B cell (primary cell): ENCODE measurements at regions not wholly inside any gene's neighbourhood (a gene's known extent, or its start where the extent isn't known, plus 50 kb on each side); places are given as distances from the start of the nearest gene placed in this dataset.

Experiments used
- ATAC-seq: fragments of 200-7000 bp; cut with Tn5 transposase; one replicate; pipeline ENCODE4 v1.10.0; 2021; ENCODE audit warnings: low read depth, mild to moderate bottlenecking, moderate number of reproducible peaks, moderate library complexity
- CTCF ChIA-PET: fragments of 350-600 bp; sonication (Branson Sonifier 250); formaldehyde crosslinking; loops from one replicate; lab custom pipeline; 2021; ENCODE audit warnings: antibody characterized with exemption, inconsistent platforms; lab: Charles Lee
- POLR2A ChIA-PET: fragments of 350-600 bp; sonication (Branson Sonifier 250); formaldehyde crosslinking; loops from one replicate; lab custom pipeline; 2021; ENCODE audit warnings: antibody characterized with exemption; lab: Charles Lee
- DNase-seq: peaks from one replicate; pipeline ENCODE4 v3.0.0; 2013
- H2AFZ ChIP-seq: 2 replicates; pipeline ENCODE4 v1.6.1; 2012; ENCODE audit warnings: mild to moderate bottlenecking, low read depth, low read length; ENCODE audit not compliant: insufficient read depth, poor library complexity, severe bottlenecking
- H3K27ac ChIP-seq, 2 donors: 1 replicate in 1 of 2; 2 replicates in 1 of 2; pipeline ENCODE4 v1.5.1; 2012 to 2013; ENCODE audit warnings: low read length in 2 of 2, mild to moderate bottlenecking in 2 of 2, moderate library complexity in 1 of 2
- H3K27me3 ChIP-seq, 4 experiments: fragments of 200-600 bp in 1 of 4; sonication (generic) in 1 of 4; replicated peaks in 1 of 4; 1 replicate in 2 of 4; 2 replicates in 2 of 4; pipeline versions ENCODE4 v1.6.1 to v1.7.0; 2013 to 2016; ENCODE audit warnings: low read length in 3 of 4, mild to moderate bottlenecking in 2 of 4, mixed read lengths in 1 of 4, moderate library complexity in 1 of 4; ENCODE audit not compliant: insufficient read depth in 4 of 4, control insufficient read depth in 3 of 4; ENCODE audit errors: control extremely low read depth in 1 of 4
- H3K36me3 ChIP-seq, 2 experiments: replicated peaks in 1 of 2; 1 replicate in 1 of 2; 2 replicates in 1 of 2; pipeline versions ENCODE4 v1.6.1 to v1.7.1; 2013; ENCODE audit warnings: low read length in 1 of 2; ENCODE audit not compliant: insufficient read depth in 2 of 2, control insufficient read depth in 1 of 2; ENCODE audit errors: control extremely low read depth in 1 of 2, extremely low read depth in 1 of 2
- H3K4me1 ChIP-seq, 2 donors: fragments of 200-600 bp in 1 of 2; sonication (generic) in 1 of 2; 1 replicate in 1 of 2; 2 replicates in 1 of 2; pipeline versions ENCODE4 v1.5.1 to v1.6.1; 2013 to 2017; ENCODE audit warnings: low read length in 2 of 2; ENCODE audit not compliant: control insufficient read depth in 2 of 2, insufficient read depth in 2 of 2
- H3K4me2 ChIP-seq: replicated peaks from 2 replicates; pipeline ENCODE3; 2012; ENCODE audit warnings: mild to moderate bottlenecking, low read depth, low read length; ENCODE audit not compliant: poor library complexity, severe bottlenecking
- H3K4me3 ChIP-seq, 5 experiments: fragments of 200-600 bp in 1 of 5; sonication (generic) in 1 of 5; 1 replicate in 3 of 5; 2 replicates in 2 of 5; pipeline versions ENCODE4 v1.5.1 to v1.7.0; 2011 to 2016; ENCODE audit warnings: low read length in 4 of 5, mild to moderate bottlenecking in 4 of 5, low read depth in 2 of 5, control low read depth in 1 of 5, moderate library complexity in 1 of 5; ENCODE audit not compliant: insufficient read depth in 1 of 5; ENCODE audit errors: control extremely low read depth in 1 of 5, extremely low read depth in 1 of 5
- H3K79me2 ChIP-seq: fragments of 200-600 bp; sonication (generic); one replicate; pipeline ENCODE4 v1.6.0; 2016; ENCODE audit warnings: low read length; ENCODE audit not compliant: control insufficient read depth, insufficient read depth
- H3K9ac ChIP-seq: fragments of 200-600 bp; sonication (generic); 2 replicates; pipeline ENCODE4 v1.6.1; 2017; ENCODE audit warnings: mild to moderate bottlenecking, low read length, moderate library complexity
- H3K9me3 ChIP-seq, 3 donors: one replicate each; pipeline versions ENCODE4 v1.6.1 to v1.7.1; 2013; ENCODE audit warnings: low read length in 2 of 3; ENCODE audit not compliant: control insufficient read depth in 2 of 3, insufficient read depth in 1 of 3; ENCODE audit errors: control extremely low read depth in 1 of 3
- H4K20me1 ChIP-seq: 2 replicates; pipeline ENCODE4 v1.6.0; 2012; ENCODE audit warnings: mild to moderate bottlenecking, low read length; ENCODE audit not compliant: insufficient read depth, control insufficient read depth, poor library complexity, severe bottlenecking
- H3K27ac Mint-ChIP-seq: one replicate; pipeline ENCODE4 v1.8.0; 2021; ENCODE audit warnings: mixed read lengths
- H3K27me3 Mint-ChIP-seq: one replicate; pipeline ENCODE4 v1.8.0; 2021; ENCODE audit warnings: mixed read lengths
- H3K4me1 Mint-ChIP-seq: one replicate; pipeline ENCODE4 v1.8.0; 2021; ENCODE audit warnings: mixed read lengths
- H3K4me3 Mint-ChIP-seq: one replicate; pipeline ENCODE4 v1.8.0; 2021; ENCODE audit warnings: mixed read lengths
- H3K9me3 Mint-ChIP-seq: one replicate; pipeline ENCODE4 v1.8.0; 2022; ENCODE audit warnings: mixed read lengths; ENCODE audit not compliant: insufficient read depth
- EZH2 ChIP-seq: IDR thresholded peaks from 2 replicates; pipeline ENCODE4 v1.6.1; 2012; ENCODE audit warnings: borderline replicate concordance, low read depth, mild to moderate bottlenecking, moderate library complexity, low read length; ENCODE audit not compliant: insufficient read depth, poor library complexity, severe bottlenecking
- WGBS: methylation state at CpG from one replicate; pipeline ENCODE4 v1.1.5; 2013; ENCODE audit warnings: missing lambda C conversion rate; ENCODE audit not compliant: insufficient coverage; 5-methylcytosine and 5-hydroxymethylcytosine counted together
- intact Hi-C: fragments of 100-400 bp; cut with micrococcal nuclease; formaldehyde crosslinking; loops from one replicate; pipeline ENCODE4 v1.10.0; 2022
- TF ChIP-seq, protein P1 (sequence below): fragments of 200-600 bp; IDR thresholded peaks from one replicate; pipeline ENCODE4 v1.8.0; 2022; ENCODE audit warnings: antibody characterized with exemption, mild to moderate bottlenecking

DNA sequence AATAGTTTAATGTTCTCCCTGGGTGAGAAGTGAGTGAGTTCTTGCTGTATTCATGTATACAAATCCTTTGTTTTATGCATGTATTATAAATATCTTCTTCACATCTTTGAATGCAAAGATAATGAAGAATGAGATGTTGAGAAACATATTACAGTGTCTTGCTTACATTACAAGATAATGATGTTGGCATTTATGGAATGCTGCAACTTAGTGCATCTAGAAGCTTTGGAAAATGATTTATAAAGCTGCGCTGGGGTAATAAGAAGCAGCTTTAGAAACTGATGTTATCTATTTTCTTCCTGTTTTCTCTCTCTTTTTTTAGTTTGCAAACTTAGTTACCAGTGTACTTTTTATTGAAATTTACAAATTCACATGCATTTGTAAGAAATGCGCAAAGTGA is 673.4 kb downstream of the KCTD16 start:
- Mint-ChIP-seq H3K4me1 (no peaks in the 10 kb centered on the region), H3K27me3 (no peaks in the 10 kb centered on the region), H3K4me3 (no peak overlapping the region), H3K9me3 (peaks cover 3% of the 10 kb centered on the region), H3K27ac (no peak overlapping the region)
- Histone ChIP-seq H3K9ac (no peak overlapping the region), H4K20me1 (no peaks in the 10 kb centered on the region), H3K4me2 (no peak overlapping the region), H3K27ac (no peak overlapping the region), H3K4me3 (no peak overlapping the region), H3K36me3 (no peaks in the 10 kb centered on the region), H2AFZ (no peak overlapping the region), H3K9me3 (no peaks in the 10 kb centered on the region), H3K4me1 (no peaks in the 10 kb centered on the region), H3K27me3 (peaks cover 0 to 2% (median 0%) of the 10 kb centered on the region in 4 experiments), H3K79me2 (no peaks in the 10 kb centered on the region)
- intact Hi-C loops, result no loop called here
- ChIA-PET POLR2A (no interaction called here), CTCF (no interaction called here)
- DNase-seq (no peak), ATAC-seq (no peak)
- WGBS, result no CpG with 5 or more reads among the region's 2 CpGs
- TF ChIP-seq, protein P1, sequence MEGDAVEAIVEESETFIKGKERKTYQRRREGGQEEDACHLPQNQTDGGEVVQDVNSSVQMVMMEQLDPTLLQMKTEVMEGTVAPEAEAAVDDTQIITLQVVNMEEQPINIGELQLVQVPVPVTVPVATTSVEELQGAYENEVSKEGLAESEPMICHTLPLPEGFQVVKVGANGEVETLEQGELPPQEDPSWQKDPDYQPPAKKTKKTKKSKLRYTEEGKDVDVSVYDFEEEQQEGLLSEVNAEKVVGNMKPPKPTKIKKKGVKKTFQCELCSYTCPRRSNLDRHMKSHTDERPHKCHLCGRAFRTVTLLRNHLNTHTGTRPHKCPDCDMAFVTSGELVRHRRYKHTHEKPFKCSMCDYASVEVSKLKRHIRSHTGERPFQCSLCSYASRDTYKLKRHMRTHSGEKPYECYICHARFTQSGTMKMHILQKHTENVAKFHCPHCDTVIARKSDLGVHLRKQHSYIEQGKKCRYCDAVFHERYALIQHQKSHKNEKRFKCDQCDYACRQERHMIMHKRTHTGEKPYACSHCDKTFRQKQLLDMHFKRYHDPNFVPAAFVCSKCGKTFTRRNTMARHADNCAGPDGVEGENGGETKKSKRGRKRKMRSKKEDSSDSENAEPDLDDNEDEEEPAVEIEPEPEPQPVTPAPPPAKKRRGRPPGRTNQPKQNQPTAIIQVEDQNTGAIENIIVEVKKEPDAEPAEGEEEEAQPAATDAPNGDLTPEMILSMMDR, result no peak
- TF ChIP-seq EZH2, result no peak

DNA sequence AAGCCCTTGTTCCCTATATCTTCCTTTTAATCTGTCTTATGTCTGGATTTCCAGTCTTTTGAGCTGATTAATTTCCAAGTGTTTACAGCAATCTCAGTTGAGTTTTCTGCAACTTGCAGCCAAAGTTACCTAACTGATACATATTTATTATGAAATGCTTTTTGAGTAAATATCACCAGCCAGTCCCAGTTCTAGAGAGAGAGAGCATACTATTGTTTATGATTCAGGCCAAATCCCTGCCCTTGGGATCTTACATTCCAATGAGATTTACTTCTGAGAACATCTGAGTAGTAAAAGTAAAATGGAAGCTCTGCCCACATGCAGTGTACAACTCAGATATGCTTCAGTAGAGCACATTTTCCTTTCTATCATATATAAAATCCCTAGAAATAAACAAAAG is 661.7 kb downstream of the KCTD16 start:
- Histone ChIP-seq H3K36me3 (no peaks in the 10 kb centered on the region), H3K27me3 (no peaks in the 10 kb centered on the region), H2AFZ (no peak overlapping the region), H3K4me2 (no peak overlapping the region), H3K79me2 (no peaks in the 10 kb centered on the region), H3K4me3 (no peak overlapping the region), H3K27ac (no peak overlapping the region), H4K20me1 (no peaks in the 10 kb centered on the region), H3K9me3 (peaks cover 0 to 6% (median 0%) of the 10 kb centered on the region in 3 donors), H3K9ac (no peak overlapping the region), H3K4me1 (no peaks in the 10 kb centered on the region)
- TF ChIP-seq, protein P1, result no peak
- TF ChIP-seq EZH2, result no peak
- Mint-ChIP-seq H3K4me3 (no peak overlapping the region), H3K4me1 (no peaks in the 10 kb centered on the region), H3K9me3 (no peaks in the 10 kb centered on the region), H3K27me3 (no peaks in the 10 kb centered on the region), H3K27ac (no peak overlapping the region)
- DNase-seq, result no peak
- CTCF ChIA-PET, result no interaction called here
- no peak for ATAC-seq
- POLR2A ChIA-PET, result no interaction called here
- intact Hi-C loops, result no loop called here
